Immature natural killer cell (primary cell): ENCODE measurements at regions not wholly inside any gene's neighbourhood (a gene's known extent, or its start where the extent isn't known, plus 50 kb on each side); places are given as distances from the start of the nearest gene placed in this dataset.

Experiments
- DNase-seq, 3 donors: peaks; one replicate each; pipeline ENCODE4 v3.0.0; 2022; ENCODE audit warnings: mixed read lengths in 1 of 3
- H3K27ac Mint-ChIP-seq, 6 donors: one replicate each; pipeline ENCODE4 v1.8.0; 2020; ENCODE audit warnings: mixed read lengths in 6 of 6, mild to moderate bottlenecking in 5 of 6, inconsistent platforms in 4 of 6, moderate library complexity in 3 of 6
- H3K27me3 Mint-ChIP-seq, 3 donors: one replicate each; pipeline ENCODE4 v1.8.0; 2020 to 2021; ENCODE audit warnings: low read depth in 3 of 3, mild to moderate bottlenecking in 3 of 3, mixed read lengths in 3 of 3, moderate library complexity in 3 of 3, inconsistent platforms in 1 of 3
- H3K36me3 Mint-ChIP-seq, 3 donors: one replicate each; pipeline ENCODE4 v1.8.0; 2020; ENCODE audit warnings: mixed read lengths in 3 of 3, inconsistent platforms in 2 of 3, mild to moderate bottlenecking in 2 of 3
- H3K4me1 Mint-ChIP-seq, 2 donors: one replicate each; pipeline ENCODE4 v1.8.0; 2020; ENCODE audit warnings: inconsistent platforms in 2 of 2, mild to moderate bottlenecking in 2 of 2, mixed read lengths in 2 of 2, moderate library complexity in 1 of 2
- H3K4me3 Mint-ChIP-seq, 5 donors: one replicate each; pipeline ENCODE4 v1.8.0; 2020; ENCODE audit warnings: mild to moderate bottlenecking in 5 of 5, mixed read lengths in 5 of 5, inconsistent platforms in 3 of 5, moderate library complexity in 3 of 5
- H3K9me3 Mint-ChIP-seq, 6 donors: one replicate each; pipeline ENCODE4 v1.8.0; 2020; ENCODE audit warnings: mild to moderate bottlenecking in 6 of 6, mixed read lengths in 6 of 6, inconsistent platforms in 4 of 6, moderate library complexity in 3 of 6

DNA sequence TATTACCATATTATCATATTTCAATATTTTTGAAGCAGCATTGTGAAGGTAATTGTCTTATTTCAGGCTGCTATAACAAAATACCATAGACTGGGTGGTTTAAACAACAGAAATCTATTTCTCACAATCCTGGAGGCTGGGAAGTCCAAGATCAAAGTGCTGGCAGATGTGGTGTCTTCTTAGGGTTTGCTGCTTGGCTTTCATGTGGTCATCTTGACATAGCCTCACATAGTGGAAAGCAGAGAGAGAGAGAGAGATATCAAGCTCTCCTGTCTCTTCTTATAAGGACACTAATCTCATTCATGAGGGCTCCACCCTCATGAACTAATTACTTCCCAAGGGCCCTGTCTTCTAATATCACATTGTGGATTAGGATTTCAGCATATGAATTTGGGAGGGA, 119.7 kb upstream of the NUDT6 start:
- peaks cover 0 to 2% (median 0%) of the 10 kb centered on the region in 3 donors for H3K27me3 Mint-ChIP-seq

GRCh38 chr4:123043013-123043412, 120.6 kb upstream of the NUDT6 start:
- Mint-ChIP-seq H3K4me3 (no peak overlapping the region), H3K27me3 (peaks cover 0 to 2% (median 0%) of the 10 kb centered on the region in 3 donors), H3K4me1 (peaks cover 0 to 9% of the 10 kb centered on the region in 2 donors), H3K9me3 (peaks cover 12 to 34% (median 25%) of the 10 kb centered on the region in 6 donors), H3K36me3 (peaks cover 35 to 44% (median 39%) of the 10 kb centered on the region in 3 donors), H3K27ac (no peak overlapping the region)
- DNase-seq = no peak

More for the DNA sequence above, 119.7 kb upstream of the NUDT6 start:
- peaks cover 0 to 9% of the 10 kb centered on the region in 2 donors for H3K4me1 Mint-ChIP-seq
- H3K36me3 Mint-ChIP-seq = peaks cover 34 to 37% (median 34%) of the 10 kb centered on the region in 3 donors
- peaks cover 12 to 34% (median 23%) of the 10 kb centered on the region in 6 donors for H3K9me3 Mint-ChIP-seq
- H3K27ac Mint-ChIP-seq = no peak overlapping the region
- no peak for DNase-seq
- H3K4me3 Mint-ChIP-seq = no peak overlapping the region

GRCh38 chr4:123043793-123044425, 121.5 kb upstream of the NUDT6 start:
- Mint-ChIP-seq H3K9me3 (peaks cover 12 to 38% (median 26%) of the 10 kb centered on the region in 6 donors), H3K27me3 (peaks cover 0 to 2% (median 0%) of the 10 kb centered on the region in 3 donors), H3K4me3 (no peak overlapping the region), H3K36me3 (peaks cover 37 to 50% (median 48%) of the 10 kb centered on the region in 3 donors), H3K27ac (no peak overlapping the region), H3K4me1 (peaks cover 0 to 11% of the 10 kb centered on the region in 2 donors)
- no peak for DNase-seq

DNA sequence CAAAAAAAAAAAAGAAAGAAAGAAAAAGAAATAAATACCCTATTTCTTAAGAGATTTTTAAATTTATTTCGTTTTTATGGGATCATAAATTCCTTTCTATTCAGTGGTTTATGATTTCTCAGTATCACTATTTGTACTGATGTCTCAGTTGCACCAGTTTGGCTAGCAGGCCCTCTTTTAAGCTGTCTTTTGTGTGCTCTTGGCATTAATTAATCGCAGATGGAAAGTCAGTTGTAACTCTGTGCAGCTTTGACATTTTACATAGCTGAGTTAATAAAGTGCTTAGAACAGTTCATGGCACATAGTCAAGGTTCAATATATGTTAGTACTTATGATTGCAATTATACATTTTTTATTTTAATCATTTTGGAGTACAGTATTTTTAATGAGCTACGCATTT, 123.7 kb upstream of the NUDT6 start:
- peaks cover 47 to 57% (median 50%) of the 10 kb centered on the region in 3 donors for H3K36me3 Mint-ChIP-seq
- peaks cover 5 to 27% of the 10 kb centered on the region in 2 donors for H3K4me1 Mint-ChIP-seq
- H3K4me3 Mint-ChIP-seq = no peak overlapping the region
- peaks cover 0 to 2% (median 0%) of the 10 kb centered on the region in 3 donors for H3K27me3 Mint-ChIP-seq
- no peak overlapping the region for H3K27ac Mint-ChIP-seq
- H3K9me3 Mint-ChIP-seq = peaks cover 14 to 51% (median 28%) of the 10 kb centered on the region in 6 donors
- DNase-seq = no peak

DNA sequence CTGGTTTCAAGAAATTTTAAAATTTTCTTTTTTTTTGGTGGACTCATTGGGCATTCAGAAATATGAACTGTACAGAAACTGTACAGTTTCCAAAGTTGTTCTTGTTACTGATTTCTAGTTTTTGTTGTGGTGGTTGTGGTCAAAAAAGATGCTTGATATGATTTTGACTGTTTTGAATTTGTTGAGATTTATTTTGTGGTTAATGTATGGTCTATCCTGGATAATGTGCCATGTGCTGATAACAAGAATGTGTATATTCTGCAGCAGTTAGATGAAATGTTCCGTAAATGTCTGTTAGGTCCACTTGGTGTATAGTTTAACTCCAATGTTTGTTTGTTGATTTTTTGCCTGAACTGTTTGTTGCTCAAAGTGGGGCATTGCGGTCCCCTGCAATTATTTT, 127.6 kb upstream of the NUDT6 start:
- no peaks in the 10 kb centered on the region for H3K27me3 Mint-ChIP-seq
- peaks cover 46 to 53% (median 52%) of the 10 kb centered on the region in 3 donors for H3K36me3 Mint-ChIP-seq
- DNase-seq = no peak
- peaks cover 14 to 49% (median 23%) of the 10 kb centered on the region in 6 donors for H3K9me3 Mint-ChIP-seq
- no peak overlapping the region for H3K4me3 Mint-ChIP-seq
- H3K27ac Mint-ChIP-seq = no peak overlapping the region
- peaks cover 8 to 19% of the 10 kb centered on the region in 2 donors for H3K4me1 Mint-ChIP-seq

DNA sequence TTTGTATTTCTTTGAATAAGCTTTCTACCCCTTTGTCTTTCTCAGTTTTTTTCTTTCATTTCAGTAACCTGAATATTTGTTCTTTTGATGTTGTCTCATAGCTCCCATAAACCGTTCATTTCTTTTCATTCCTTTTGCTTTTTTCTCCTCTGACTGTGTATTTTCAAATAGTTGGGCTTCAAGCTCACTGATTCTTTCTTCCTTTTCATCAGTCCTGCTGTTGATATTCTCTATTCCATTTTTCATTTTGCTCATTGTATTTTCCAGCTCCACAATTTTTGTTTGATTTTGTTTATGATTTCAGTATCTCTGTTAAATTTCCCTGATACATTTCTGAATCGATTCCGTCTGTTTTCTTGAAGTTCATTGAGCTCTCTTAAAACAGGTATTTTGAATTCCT, 129.6 kb upstream of the NUDT6 start:
- DNase-seq = no peak
- Mint-ChIP-seq H3K27ac (no peak overlapping the region), H3K27me3 (no peaks in the 10 kb centered on the region), H3K9me3 (peaks cover 10 to 49% (median 21%) of the 10 kb centered on the region in 6 donors), H3K4me3 (no peak overlapping the region), H3K36me3 (peaks cover 42 to 50% (median 42%) of the 10 kb centered on the region in 3 donors), H3K4me1 (peaks cover 8 to 19% of the 10 kb centered on the region in 2 donors)

DNA sequence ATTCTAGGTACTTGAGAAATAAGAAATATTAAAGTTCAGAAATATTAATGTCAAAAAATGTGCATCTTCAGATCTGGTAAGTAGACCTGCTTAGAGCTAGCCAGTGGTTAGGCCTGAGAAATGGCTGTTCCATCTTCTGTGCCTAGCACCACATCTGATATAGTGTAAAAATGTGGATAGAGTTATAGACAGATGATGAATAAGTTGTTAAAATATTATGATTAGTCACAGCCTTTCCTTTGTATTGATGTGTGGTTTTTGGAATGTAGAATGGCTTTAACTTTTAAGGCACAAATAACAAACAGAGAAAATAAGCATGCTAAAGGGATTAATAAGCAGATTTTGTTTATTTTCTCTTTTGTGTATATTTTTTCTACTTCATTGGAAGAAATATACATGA, 133.5 kb upstream of the NUDT6 start:
- no peak for DNase-seq
- Mint-ChIP-seq H3K9me3 (peaks cover 9 to 32% (median 16%) of the 10 kb centered on the region in 6 donors), H3K4me1 (peaks cover 0 to 3% of the 10 kb centered on the region in 2 donors), H3K4me3 (no peak overlapping the region), H3K36me3 (peaks cover 46 to 56% (median 46%) of the 10 kb centered on the region in 3 donors), H3K27ac (no peak overlapping the region), H3K27me3 (no peaks in the 10 kb centered on the region)

GRCh38 chr4:123060039-123060770, 137.8 kb upstream of the NUDT6 start:
- peaks cover 26 to 43% (median 42%) of the 10 kb centered on the region in 3 donors for H3K36me3 Mint-ChIP-seq

GRCh38 chr4:123064390-123064789, 142.0 kb upstream of the NUDT6 start:
- Mint-ChIP-seq H3K27ac (no peak overlapping the region), H3K9me3 (no peaks in the 10 kb centered on the region), H3K4me3 (no peak overlapping the region), H3K27me3 (peaks cover 0 to 2% (median 0%) of the 10 kb centered on the region in 3 donors), H3K4me1 (no peaks in the 10 kb centered on the region), H3K36me3 (peaks cover 15 to 32% (median 27%) of the 10 kb centered on the region in 3 donors)
- DNase-seq = no peak

More at GRCh38 chr4:123060039-123060770, 137.8 kb upstream of the NUDT6 start:
- H3K27me3 Mint-ChIP-seq = peaks cover 0 to 2% (median 0%) of the 10 kb centered on the region in 3 donors
- no peaks in the 10 kb centered on the region for H3K4me1 Mint-ChIP-seq
- H3K27ac Mint-ChIP-seq = no peak overlapping the region
- H3K4me3 Mint-ChIP-seq = no peak overlapping the region
- DNase-seq = no peak
- peaks cover 0 to 4% (median 0%) of the 10 kb centered on the region in 6 donors for H3K9me3 Mint-ChIP-seq

GRCh38 chr4:123068081-123068480, 145.7 kb upstream of the NUDT6 start:
- no peaks in the 10 kb centered on the region for H3K9me3 Mint-ChIP-seq
- H3K36me3 Mint-ChIP-seq = peaks cover 0 to 7% (median 6%) of the 10 kb centered on the region in 3 donors
- no peaks in the 10 kb centered on the region for H3K4me1 Mint-ChIP-seq
- H3K4me3 Mint-ChIP-seq = no peak overlapping the region
- no peaks in the 10 kb centered on the region for H3K27me3 Mint-ChIP-seq
- H3K27ac Mint-ChIP-seq = no peak overlapping the region
- no peak for DNase-seq

DNA sequence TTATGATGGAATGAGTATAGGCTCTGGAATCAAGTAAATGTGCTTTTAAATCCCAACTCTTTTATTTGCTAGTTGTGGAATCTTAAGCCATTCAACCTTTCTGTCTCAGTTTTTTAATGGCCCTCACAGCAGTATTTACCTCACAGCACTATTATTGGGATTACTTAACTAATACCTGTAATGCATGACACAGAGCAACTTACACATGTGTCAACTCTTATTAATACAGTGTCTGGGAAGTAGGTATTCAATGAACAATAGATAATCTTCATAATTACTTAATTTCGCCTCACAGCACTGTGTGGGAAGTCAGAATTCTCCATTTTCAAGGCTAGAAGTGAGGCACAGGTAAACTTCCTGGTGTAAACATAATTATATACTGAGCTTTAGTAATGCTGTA, 149.7 kb upstream of the NUDT6 start:
- no peaks in the 10 kb centered on the region for H3K9me3 Mint-ChIP-seq
- H3K27ac Mint-ChIP-seq = no peak overlapping the region
- no peak for DNase-seq
- peaks cover 0 to 15% (median 6%) of the 10 kb centered on the region in 3 donors for H3K36me3 Mint-ChIP-seq
- no peaks in the 10 kb centered on the region for H3K27me3 Mint-ChIP-seq
- H3K4me3 Mint-ChIP-seq = no peak overlapping the region
- H3K4me1 Mint-ChIP-seq = no peaks in the 10 kb centered on the region

- no peak for DNase-seq
- no peaks in the 10 kb centered on the region for H3K4me1 Mint-ChIP-seq
- H3K36me3 Mint-ChIP-seq = peaks cover 4 to 12% (median 6%) of the 10 kb centered on the region in 3 donors
- no peaks in the 10 kb centered on the region for H3K27me3 Mint-ChIP-seq
- H3K9me3 Mint-ChIP-seq = no peaks in the 10 kb centered on the region
- H3K4me3 Mint-ChIP-seq = no peak overlapping the region
- H3K27ac Mint-ChIP-seq = no peak overlapping the region
These were observed 151.3 kb upstream of the NUDT6 start for GRCh38 chr4:123073650-123074049.

DNA sequence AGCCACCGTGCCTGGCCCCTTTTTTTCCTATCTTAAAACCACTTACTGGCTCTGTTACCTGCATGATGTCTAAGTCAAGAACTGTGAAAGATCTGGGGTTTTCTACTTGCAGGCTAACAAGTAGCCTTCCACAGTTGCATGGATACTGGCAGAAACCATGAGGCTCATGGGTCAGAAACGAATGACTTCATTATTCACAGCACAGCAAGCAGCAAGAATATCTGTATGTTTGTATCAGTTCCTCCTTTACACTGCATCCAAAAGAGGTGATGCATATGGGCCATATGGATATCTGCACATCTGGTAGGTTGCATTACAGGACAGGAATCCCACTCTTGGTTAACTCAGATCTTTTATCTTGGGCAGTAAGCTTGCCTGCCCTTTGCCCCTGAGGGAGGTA, 154.9 kb upstream of the NUDT6 start:
- H3K27me3 Mint-ChIP-seq = no peaks in the 10 kb centered on the region
- H3K36me3 Mint-ChIP-seq = peaks cover 9 to 24% (median 15%) of the 10 kb centered on the region in 3 donors
- DNase-seq = no peak
- H3K27ac Mint-ChIP-seq = no peak overlapping the region
- H3K9me3 Mint-ChIP-seq = no peaks in the 10 kb centered on the region
- H3K4me1 Mint-ChIP-seq = no peaks in the 10 kb centered on the region
- no peak overlapping the region for H3K4me3 Mint-ChIP-seq

GRCh38 chr4:123081971-123082370, 159.6 kb upstream of the NUDT6 start:
- no peak for DNase-seq
- no peaks in the 10 kb centered on the region for H3K9me3 Mint-ChIP-seq
- peak overlapping the region in 1 of 6 donors; percentile 1 for H3K27ac Mint-ChIP-seq
- H3K27me3 Mint-ChIP-seq = no peaks in the 10 kb centered on the region
- peaks cover 0 to 2% of the 10 kb centered on the region in 2 donors for H3K4me1 Mint-ChIP-seq
- H3K4me3 Mint-ChIP-seq = no peak overlapping the region
- peaks cover 12 to 15% (median 14%) of the 10 kb centered on the region in 3 donors for H3K36me3 Mint-ChIP-seq
